UCSD-AML1 (cell line): ENCODE measurements at regions not wholly inside any gene's neighbourhood (a gene's known extent, or its start where the extent isn't known, plus 50 kb on each side); places are given as distances from the start of the nearest gene placed in this dataset.
"Not testable (repeated sequence)": the region's sequence is repeated elsewhere in the genome, so short reads cannot be mapped to it uniquely, and the experiment has no call there.

ENCODE experiments used
- DNase-seq: peaks from one replicate; lab custom pipeline; 2025; ENCODE audit not compliant: unreplicated experiment; lab: John Stamatoyannopoulos, UW

DNA sequence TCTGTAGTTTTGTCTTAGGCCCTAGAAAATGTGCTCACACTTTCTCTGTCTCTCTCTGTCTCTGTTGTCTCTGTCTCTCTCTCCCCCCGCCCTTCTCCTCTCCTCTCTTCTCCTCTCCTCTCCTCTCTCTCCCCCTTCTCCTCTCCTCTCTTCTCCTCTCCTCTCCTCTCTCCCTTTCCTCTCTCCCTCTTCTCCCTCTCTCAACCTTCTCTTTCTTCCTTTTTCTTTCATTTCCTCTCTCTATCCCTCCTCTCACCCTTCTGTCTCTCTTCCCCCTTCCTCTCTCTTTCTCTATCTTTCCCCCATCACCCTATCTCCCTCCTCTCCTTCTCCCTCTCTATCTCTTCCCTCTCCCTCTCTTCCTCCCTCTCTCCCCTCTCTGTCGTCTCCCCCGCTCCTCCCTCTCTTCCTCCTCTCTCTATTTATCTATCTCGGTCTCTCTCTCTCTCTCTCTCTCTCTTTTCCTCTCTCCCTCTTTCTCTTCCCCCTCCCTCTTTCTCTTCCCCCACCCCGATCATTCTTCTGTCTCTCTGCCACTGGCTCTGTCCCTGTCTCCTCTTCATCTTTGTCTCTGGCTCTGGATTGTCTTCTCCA, 107.2 kb upstream of the C16orf82 start:
- no peak for DNase-seq

DNA sequence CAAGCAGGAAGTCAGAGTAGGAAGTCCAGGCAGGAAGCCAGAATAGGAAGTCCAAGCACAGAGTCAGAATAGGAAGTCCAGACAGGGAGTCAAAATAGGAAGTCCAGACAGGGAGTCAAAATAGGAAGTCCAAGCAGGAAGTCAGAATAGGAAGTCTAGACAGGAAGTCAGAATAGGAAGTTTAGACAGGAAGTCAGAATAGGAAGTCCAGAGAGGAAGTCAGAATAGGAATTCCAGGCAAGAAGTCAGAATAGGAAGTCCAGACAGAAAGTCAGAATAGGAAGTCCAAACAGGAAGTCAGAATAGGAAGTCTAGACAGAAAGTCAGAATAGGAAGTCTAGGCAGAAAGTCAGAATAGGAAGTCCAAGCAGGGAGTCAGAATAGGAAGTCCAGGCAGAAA, 105.3 kb upstream of the C16orf82 start:
- no peak for DNase-seq

DNA sequence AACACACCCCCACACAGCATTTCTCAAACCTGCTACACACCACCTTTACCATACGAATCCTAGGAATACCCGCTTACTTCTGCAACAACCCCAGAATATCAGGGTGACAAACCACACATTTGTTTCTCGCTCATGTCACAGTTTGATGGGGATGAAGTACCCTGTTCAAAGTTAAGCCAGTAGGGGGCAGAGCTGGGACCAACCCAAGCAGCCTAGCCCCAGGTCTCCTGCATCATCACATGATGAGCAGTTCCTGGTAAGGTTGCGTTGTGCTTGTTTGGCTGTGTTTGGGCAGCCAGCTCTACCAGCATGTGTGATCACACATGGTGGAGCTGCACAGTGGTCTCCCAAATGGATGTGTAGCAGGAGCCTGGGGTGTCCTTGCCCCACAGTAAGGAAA, 103.6 kb upstream of the C16orf82 start:
- no peak for DNase-seq

DNA sequence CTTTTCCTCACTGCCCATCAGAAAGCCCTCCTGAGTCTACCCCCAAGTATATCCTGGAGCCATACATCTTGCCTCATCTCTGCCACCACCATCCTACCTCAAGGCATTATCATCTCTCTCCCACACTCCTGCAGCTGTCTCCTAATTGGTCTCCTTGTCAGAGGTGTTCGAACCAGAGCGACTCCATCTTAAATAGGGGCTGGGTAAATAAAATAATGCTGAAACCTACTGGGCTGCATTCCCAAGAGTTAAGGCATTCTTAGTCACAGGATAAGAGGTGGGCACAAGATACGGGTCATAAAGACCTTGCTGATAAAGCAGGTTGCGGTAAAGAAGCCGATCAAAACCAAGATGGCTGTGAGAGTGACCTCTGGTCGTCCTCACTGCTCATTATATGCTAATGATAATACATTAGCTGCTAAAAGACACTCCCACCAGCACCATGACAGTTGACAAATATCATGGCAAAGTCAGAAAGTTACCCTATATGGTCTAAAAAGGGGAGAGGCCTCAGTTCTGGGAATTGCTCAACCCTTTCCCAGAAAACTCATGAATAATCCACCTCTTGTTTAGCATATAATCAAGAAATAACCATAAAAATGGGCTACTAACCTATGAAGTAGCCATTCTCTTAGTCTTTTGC, 97.0 kb upstream of the C16orf82 start:
- no peak for DNase-seq

DNA sequence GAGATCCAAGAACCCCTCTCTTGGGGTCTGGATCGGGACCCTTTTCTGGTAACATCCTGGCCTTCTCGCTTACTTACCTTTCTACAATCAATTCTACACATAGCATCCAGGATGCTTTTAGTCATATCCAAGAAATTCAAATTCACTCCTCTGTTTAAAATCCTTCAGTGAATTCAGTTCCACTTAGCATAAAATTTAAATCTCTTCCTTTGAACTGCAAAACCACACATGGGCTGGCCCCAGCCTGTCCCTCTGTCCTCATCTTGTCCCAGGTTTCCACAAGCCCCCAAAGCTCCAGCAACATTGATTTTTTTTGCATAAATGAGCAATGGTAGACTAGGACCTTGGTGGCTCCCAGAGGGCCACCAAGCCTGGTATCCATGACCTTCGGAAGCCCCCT, 96.4 kb upstream of the C16orf82 start:
- DNase-seq, result no peak

DNA sequence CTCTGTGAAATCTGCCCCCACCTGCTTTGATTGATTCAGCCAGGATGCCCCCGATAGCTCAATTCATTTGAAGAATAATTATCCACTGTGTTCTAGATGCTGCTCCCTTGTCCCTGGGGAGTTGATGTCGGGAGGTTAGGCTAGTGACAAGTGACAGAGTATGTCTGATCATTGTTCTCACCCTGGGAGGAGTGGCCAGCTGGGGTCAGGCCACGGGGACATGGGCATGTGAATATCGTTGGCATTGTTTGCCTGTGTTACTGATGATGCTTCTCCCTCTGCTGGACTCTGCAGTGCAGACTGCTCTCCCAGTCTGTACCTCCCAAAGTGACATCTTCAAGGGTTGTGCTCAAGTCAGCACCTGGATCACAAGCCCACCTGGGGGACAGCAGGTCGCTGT, 89.9 kb upstream of the C16orf82 start:
- DNase-seq, result no peak

DNA sequence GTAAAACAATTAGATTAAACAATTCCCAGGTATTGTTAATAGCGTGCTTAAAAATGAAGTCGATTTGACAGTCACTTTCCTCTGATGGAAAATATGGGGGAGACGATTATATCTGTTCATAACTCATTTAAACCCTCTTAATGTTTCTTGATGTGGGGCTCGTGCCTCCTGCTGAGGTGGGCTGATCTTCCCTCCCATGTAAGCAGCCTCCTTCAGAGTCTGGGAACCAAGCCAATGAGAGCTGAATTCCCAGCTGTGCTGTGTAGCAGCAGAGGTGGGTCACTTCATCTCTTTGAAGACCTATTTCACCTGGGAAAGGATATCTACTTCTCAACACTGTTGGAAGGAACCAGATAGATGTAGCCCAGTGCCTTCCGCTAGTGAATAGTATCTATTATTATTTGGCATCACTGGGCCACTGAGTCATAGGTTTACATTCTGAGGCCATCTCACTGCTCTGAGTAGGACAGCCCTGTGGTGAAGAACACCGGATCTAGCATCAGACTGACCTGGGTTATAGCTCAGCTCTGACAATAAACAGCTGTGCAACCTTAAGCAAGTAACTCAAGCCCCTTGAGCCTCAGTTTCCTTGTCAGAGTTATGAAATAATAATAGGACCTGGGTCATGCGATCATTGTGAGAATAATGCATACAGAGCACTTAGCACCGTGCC, 85.3 kb upstream of the C16orf82 start:
- DNase-seq, result no peak

DNA sequence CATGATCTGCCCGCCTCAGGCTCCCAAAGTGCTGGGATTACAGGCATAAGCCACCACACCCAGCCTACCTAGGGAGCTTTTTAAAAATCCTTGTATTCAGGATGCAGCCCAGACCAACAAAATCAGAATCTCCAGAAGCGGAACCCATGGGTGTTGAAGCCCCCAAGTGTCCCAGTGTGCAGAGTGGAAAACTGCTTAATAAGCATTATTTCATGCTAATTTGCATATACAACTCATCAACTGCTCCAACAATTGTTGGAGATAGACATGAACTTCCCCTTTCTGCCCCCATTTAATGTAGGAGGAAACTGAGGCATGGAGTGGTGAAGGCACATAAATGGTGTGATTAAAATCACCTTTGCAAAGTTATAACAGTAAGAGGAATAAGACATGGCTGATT, 84.3 kb upstream of the C16orf82 start:
- DNase-seq, result no peak

DNA sequence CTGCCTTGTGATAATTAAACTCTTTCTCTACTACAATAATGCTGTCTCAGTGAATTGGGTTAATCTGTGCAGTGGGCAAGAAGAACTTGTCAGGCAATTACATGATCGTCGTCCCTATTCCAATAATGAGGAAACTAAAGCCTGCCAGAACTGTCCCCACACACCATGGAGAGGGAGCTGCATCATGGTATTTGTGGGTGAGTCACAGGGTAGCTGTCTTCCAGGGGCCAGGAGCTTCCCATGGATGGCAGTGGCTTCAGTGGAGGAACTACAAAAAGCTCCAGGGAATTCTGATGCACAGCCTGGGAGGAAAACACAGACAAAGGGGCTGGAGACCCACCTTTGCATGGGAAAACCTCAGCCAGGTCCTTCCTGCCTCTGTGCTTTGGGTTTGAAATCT, 83.3 kb upstream of the C16orf82 start:
- no peak for DNase-seq

DNA sequence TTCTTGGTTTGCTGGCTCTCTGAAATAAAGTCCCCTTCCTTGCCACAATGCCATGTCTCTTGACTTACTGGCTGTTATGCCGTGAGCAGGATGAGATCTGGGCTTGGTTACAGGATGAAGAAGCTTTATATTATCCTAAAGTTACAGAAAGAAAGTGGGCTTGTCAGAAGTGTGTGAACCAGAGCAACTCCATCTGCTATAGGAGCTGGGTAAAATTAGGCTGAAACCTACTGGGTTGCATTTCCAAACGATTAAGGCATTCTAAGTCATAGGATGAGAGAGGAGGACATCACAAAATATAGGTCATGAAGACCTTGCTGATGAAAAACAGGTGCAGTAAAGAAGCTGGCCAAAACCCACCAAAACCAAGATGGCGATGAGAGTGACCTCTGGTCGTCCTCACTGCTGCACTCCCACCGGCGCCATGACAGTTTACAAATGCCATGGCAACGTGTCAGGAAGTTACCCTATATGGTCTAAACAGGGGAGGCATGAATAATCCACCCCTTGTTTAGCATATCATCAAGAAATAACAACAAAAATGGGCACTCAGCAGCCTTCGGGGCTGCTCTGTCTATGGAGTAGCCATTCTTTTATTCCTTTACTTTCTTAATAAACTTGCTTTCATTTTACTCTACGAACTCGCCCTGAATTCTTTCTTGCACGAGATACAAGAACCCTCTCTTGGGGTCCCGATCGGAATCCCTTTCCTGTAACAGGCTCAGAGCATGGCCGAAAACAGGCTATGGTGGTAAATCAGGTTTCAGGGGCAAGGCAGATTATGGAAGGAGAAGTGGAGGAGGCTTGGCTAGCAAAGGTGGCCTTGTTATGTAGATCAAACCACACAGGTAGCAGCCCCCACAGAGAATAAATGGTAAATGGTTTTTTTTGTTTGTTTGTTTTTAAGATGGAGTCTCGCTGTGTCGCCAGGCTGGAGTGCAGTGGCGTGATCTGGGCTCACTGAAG, 81.3 kb upstream of the C16orf82 start:
- no peak for DNase-seq

DNA sequence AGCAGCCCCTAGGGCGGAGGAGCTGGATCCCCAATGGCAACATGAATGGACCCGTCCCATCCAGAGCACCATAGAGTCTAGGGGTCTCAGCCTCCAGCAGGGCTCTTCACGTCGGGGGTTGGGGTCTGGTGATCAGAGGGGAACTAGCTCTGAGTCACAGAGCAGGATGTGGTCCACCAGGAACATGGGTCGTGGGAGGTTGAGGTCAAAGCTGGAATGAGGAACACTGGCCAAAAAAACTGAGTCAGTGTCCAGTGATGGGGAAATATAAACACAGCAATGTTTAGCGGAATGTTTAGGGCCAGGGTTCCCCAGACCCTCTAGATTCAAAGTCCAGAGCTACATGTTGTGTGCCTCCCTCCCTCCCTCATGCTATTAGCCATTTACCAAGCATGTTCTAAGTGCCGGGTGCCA, 79.1 kb upstream of the C16orf82 start:
- DNase-seq, result no peak

DNA sequence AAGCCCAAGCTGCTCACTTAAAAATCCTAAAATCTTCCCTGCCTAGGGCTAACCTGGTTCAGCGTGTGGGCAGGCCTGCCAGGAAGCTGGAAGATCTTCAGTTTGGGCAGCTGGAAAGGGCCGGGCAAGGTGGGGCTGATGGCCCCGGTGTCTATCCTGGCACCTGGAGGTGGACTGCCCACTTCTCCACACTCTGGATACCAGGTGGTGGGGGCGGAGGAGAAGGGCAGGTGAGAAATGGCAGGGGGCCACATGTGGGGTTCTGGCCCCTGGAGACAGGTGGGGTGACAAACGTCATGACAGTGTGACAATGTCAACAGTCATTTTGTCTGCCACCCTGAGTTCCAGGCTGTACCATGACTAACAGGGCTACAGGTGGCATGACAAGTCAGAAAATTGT, 78.5 kb upstream of the C16orf82 start:
- DNase-seq, result no peak

DNA sequence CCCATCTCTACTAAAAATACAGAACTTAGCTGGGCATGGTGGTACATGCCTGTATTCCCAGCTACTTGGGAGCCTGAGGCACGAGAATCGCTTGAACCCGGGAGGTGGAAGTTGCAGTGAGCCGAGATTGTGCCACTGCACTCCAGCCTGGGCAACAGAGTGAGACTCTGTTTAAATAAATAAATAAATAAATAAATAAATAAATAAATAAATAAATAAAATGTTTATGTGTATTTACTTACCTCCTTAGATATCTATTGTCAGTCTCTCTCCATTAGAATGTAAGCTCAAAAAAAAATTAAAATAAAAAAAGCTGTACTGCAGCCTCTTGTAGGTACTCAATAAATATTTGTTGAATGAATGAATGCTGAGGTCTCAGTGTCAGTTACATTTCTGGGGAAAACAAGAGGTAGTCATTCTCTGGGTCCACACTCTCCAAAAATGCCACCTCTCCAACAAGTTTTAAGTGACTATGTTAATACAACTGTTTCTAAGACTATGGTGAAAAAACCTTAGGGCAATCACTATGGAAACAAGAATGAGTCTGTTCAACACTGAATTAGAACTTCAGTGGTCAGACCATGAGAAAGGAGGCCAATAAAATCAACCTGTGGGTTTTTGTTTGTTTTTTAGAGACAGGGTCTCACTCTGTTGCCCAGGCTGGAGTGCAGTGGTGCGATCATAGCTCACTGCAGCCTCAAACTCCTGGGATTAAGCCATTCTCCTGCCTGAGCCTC, 76.2 kb upstream of the C16orf82 start:
- not testable (repeated sequence) for DNase-seq

DNA sequence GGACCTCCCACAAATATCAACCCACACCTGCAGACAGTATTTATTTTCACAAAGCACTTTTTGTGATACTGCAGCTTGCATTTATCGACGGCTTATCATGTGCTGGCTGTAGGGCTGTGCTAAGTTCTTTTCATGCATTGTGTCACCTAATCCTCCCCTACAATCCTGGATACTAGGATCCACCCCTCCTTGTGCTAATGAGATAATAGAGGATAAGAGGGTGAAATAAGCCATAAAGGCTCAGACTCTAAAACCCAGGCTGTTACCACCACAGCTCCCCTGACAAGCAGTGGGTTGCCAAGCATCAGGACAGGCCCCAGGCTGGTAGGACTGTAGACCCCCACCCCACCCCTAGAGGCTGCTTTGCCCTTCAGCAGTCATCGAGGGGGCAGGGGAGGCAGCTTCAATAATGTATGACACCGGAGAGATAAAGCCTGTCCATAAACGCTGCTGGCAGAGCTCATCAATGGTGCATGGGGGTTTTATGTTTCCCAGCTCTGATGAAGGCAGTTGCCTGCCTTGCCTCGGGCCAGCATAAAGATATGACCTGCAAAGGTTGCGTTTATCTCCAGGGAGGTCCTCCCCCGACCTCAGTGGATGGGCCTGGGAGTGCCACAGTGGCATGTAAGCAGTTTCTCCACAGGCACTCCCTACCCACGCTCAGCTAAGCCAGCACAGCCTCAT, 73.9 kb upstream of the C16orf82 start:
- no peak for DNase-seq

DNA sequence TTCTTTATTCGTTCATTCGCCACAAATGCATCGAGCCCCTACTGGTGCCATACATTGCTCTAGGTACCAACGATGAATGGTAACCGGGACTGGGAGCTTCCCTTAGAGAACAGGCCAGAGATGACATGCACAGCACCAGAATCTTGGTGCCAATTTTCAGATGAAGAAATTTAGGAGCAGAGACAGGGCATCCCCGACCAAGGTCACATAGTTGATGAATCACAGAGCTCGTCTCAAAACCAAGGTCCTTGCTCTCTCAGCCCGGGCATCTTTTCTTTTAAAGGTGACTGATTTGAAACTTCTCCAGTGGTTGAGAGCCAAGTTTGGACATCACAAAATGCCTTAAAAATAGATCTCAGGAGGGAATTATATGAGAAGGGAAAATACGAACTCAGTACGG, 73.2 kb upstream of the C16orf82 start:
- no peak for DNase-seq

DNA sequence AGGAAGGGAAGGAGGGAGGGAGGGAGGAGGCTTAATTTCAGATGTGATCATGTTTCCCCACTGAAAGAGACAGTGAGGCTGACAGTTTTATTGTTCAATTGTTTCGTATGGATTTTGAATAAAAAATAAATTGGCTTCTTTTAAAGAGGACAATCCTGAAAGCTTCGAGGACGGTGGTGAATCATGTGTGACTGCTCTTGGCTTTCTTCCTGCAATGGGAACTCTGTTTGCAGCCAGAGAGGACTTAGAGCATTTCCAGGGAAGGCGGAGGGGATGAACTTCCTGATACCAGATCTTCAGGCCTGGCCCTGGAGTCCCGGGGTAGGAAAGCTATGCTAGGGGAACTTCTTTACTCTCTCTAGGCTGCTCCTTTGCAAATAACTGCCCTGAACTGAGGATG, 72.8 kb upstream of the C16orf82 start:
- no peak for DNase-seq

DNA sequence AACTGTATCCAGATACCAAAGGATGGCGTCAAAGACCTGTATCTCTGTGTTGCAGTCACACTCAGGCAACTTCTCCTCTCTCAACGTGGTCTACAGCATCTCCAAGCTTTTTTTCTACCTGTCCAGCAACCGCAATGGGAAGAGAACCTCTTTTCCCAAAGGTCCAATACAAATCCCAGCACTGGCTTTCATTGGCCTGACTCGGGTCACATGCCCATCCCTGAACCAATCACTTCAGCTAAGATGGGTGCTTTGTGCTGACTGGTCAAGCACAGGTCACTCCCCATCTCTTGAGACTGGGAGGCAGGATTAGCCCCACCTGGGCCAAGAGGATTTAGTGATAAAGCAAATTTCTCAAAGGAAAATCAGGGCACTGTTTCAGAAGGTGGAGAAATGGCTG, 71.2 kb upstream of the C16orf82 start:
- no peak for DNase-seq

DNA sequence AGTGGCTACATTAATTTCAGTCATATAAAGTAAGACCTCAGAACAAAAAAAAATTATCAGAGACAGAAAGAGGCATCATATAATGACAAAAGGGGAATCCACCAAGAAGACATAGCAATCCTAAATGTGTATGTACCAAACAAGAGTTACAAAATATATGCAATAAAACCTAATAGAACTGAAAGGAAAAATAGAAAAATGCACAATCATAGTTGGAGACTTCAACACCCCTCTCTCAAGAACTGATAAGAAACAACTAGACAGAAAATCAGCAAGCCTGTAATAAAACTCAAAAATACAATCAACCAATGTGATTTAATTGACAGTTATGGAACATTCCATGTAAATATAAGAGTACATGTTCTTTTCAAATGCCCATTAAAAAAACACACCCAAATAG, 61.3 kb upstream of the C16orf82 start:
- DNase-seq, result no peak
